Right lobe of liver (tissue), 4 donors: ENCODE measurements at regions not wholly inside any gene's neighbourhood (a gene's known extent, or its start where the extent isn't known, plus 50 kb on each side); places are given as distances from the start of the nearest gene placed in this dataset.

ENCODE experiments used
- POLR2A ChIP-seq: fragments of 450-650 bp; IDR thresholded peaks from one replicate; pipeline ENCODE4 v1.6.1; 2017; ENCODE audit warnings: antibody characterized with exemption, mild to moderate bottlenecking
- TF ChIP-seq, protein P1 (sequence below), 4 donors: fragments of 200-600 bp in 3 of 4; fragments of 450-650 bp in 1 of 4; IDR thresholded peaks; one replicate each; pipeline versions ENCODE4 v1.5.1 to v1.8.0; 2016 to 2022; ENCODE audit warnings: antibody characterized with exemption in 4 of 4, mild to moderate bottlenecking in 2 of 4
- donor health status: DM: no; HTN: no; CAD: no.
- donor health status: DM: no; HTN: no; CAD: no.
- donor health status: DM: no; HTN: yes; CAD: no.

DNA sequence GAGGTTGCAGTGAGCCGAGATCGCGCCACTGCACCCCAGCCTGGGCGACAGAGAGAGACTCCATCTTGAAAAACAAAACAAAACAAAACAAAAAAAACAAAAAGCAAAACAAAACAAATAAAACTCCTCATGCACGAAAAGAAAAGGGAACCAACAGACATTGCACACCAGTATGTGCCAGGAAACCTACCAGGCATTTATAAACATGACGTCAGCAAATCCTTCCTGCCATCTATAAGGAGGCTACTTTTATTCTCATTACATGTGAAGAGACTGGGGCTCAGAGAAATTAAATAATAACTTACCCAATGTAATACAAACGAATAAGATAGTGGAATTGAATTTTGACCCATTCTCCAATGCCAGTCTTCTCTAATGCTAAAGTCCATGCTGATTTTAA is 197.2 kb downstream of the NUFIP1 start:
- TF ChIP-seq, protein P1, sequence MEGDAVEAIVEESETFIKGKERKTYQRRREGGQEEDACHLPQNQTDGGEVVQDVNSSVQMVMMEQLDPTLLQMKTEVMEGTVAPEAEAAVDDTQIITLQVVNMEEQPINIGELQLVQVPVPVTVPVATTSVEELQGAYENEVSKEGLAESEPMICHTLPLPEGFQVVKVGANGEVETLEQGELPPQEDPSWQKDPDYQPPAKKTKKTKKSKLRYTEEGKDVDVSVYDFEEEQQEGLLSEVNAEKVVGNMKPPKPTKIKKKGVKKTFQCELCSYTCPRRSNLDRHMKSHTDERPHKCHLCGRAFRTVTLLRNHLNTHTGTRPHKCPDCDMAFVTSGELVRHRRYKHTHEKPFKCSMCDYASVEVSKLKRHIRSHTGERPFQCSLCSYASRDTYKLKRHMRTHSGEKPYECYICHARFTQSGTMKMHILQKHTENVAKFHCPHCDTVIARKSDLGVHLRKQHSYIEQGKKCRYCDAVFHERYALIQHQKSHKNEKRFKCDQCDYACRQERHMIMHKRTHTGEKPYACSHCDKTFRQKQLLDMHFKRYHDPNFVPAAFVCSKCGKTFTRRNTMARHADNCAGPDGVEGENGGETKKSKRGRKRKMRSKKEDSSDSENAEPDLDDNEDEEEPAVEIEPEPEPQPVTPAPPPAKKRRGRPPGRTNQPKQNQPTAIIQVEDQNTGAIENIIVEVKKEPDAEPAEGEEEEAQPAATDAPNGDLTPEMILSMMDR (IDR thresholded peaks at IDR 0.05), result no peak
- no peak for TF ChIP-seq POLR2A
